Neural progenitor cell (in vitro differentiated cells): ENCODE measurements at regions not wholly inside any gene's neighbourhood (a gene's known extent, or its start where the extent isn't known, plus 50 kb on each side); places are given as distances from the start of the nearest gene placed in this dataset.
"Not testable (repeated sequence)": the region's sequence is repeated elsewhere in the genome, so short reads cannot be mapped to it uniquely, and the experiment has no call there.

Source experiments
- DNase-seq: peaks from one replicate; pipeline ENCODE4 v3.0.0-alpha.2; 2016; ENCODE audit warnings: low spot score
- H2AFZ ChIP-seq: fragments of 200-600 bp; sonication (generic); replicated peaks from 2 replicates; pipeline ENCODE4 v1.6.1; 2016; ENCODE audit warnings: antibody characterized with exemption
- H3F3A ChIP-seq: fragments of 200-600 bp; sonication (generic); 2 replicates; pipeline ENCODE4 v1.6.1; 2016; ENCODE audit warnings: antibody characterized with exemption, low read depth
- H3K27ac ChIP-seq: fragments of 200-600 bp; sonication (generic); 2 replicates; pipeline ENCODE4 v1.5.1; 2016; ENCODE audit warnings: mild to moderate bottlenecking
- H3K27me3 ChIP-seq: fragments of 200-600 bp; sonication (generic); 2 replicates; pipeline ENCODE4 v1.6.1; 2016; ENCODE audit warnings: mild to moderate bottlenecking, moderate library complexity
- H3K36me3 ChIP-seq: fragments of 200-600 bp; sonication (generic); 2 replicates; pipeline ENCODE4 v1.5.1; 2016
- H3K4me1 ChIP-seq: fragments of 200-600 bp; sonication (generic); 2 replicates; pipeline ENCODE4 v1.6.1; 2016; ENCODE audit warnings: mixed run types
- H3K4me2 ChIP-seq: fragments of 200-600 bp; sonication (generic); 2 replicates; pipeline ENCODE4 v1.6.1; 2016
- H3K4me3 ChIP-seq: fragments of 200-600 bp; sonication (generic); 2 replicates; pipeline ENCODE4 v1.5.1; 2016
- H3K79me2 ChIP-seq: fragments of 200-600 bp; sonication (generic); 2 replicates; pipeline ENCODE4 v1.6.1; 2016; ENCODE audit warnings: low read depth
- H3K9ac ChIP-seq: fragments of 200-600 bp; sonication (generic); 2 replicates; pipeline ENCODE4 v1.6.1; 2016
- H3K9me3 ChIP-seq: fragments of 200-600 bp; sonication (generic); 2 replicates; pipeline ENCODE4 v1.5.1; 2016; ENCODE audit warnings: low read depth
- H4K20me1 ChIP-seq: fragments of 200-600 bp; sonication (generic); 2 replicates; pipeline ENCODE4 v1.6.1; 2016; ENCODE audit warnings: low read depth
- H3K27ac Mint-ChIP-seq: 3 replicates; pipeline ENCODE4 v1.8.0; 2021; ENCODE audit warnings: mixed read lengths
- H3K27me3 Mint-ChIP-seq: 2 replicates; pipeline ENCODE4 v1.8.0; 2022; ENCODE audit warnings: low read depth, mild to moderate bottlenecking, inconsistent platforms, moderate library complexity, mixed read lengths; ENCODE audit not compliant: insufficient read depth
- H3K36me3 Mint-ChIP-seq: 3 replicates; pipeline ENCODE4 v1.8.0; 2021; ENCODE audit warnings: mixed read lengths
- H3K4me1 Mint-ChIP-seq: 3 replicates; pipeline ENCODE4 v1.8.0; 2021; ENCODE audit warnings: mixed read lengths
- H3K4me3 Mint-ChIP-seq: 3 replicates; pipeline ENCODE4 v1.8.0; 2021; ENCODE audit warnings: mild to moderate bottlenecking, moderate library complexity, mixed read lengths
- H3K9me3 Mint-ChIP-seq: 3 replicates; pipeline ENCODE4 v1.8.0; 2020; ENCODE audit warnings: mixed read lengths
- EZH2 ChIP-seq: fragments of 200-600 bp; sonication (generic); IDR thresholded peaks from 2 replicates; pipeline ENCODE4 v1.6.1; 2017; ENCODE audit warnings: antibody characterized with exemption, mild to moderate bottlenecking, moderate library complexity
- EZH2phosphoT487 ChIP-seq: fragments of 200-600 bp; sonication (generic); IDR thresholded peaks from 2 replicates; pipeline ENCODE4 v1.6.1; 2017; ENCODE audit warnings: antibody characterized with exemption
- TF ChIP-seq, protein P1 (sequence below): fragments of 200-600 bp; sonication (generic); IDR thresholded peaks from 2 replicates; pipeline ENCODE4 v1.5.1; 2017; ENCODE audit warnings: antibody characterized with exemption, mild to moderate bottlenecking

DNA sequence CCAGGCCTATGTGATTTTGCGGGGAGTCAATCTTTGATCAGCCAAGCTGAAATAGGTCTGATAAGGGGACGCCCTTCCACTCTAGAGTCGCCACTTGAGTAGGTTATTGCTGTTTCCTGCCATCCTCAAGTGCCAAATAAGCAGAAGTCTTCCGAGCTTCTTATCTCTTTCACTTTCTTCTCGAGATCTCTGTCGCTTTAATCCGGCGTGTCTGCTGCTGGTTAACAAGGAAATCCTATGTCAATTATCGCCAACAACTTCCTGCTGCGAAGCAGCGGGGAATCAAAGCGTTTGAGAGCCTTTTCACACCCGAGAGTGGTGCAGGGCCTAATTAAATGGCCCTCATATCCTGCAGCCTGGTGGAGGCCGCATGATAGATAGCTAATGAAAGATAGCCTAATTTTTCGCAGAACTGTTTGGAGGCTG lies 215.9 kb downstream of the RAB11FIP2 start:
- Mint-ChIP-seq H3K4me1 (peaks cover 19% of the 10 kb centered on the region), H3K36me3 (no peaks in the 10 kb centered on the region), H3K4me3 (peak overlapping the region; percentile 40), H3K27ac (no peak overlapping the region), H3K27me3 (no peaks in the 10 kb centered on the region), H3K9me3 (no peaks in the 10 kb centered on the region)
- Histone ChIP-seq H3K27ac (no peak overlapping the region), H4K20me1 (no peaks in the 10 kb centered on the region), H3K4me2 (peak overlapping the region; percentile 56), H3K9me3 (no peaks in the 10 kb centered on the region), H3F3A (peaks cover 14% of the 10 kb centered on the region), H3K27me3 (peaks cover 15% of the 10 kb centered on the region), H3K4me3 (no peak overlapping the region), H3K4me1 (peaks cover 22% of the 10 kb centered on the region), H3K9ac (no peak overlapping the region), H2AFZ (no peak overlapping the region), H3K79me2 (no peaks in the 10 kb centered on the region), H3K36me3 (no peaks in the 10 kb centered on the region)
- DNase-seq, result peak; percentile 91
- no peak for TF ChIP-seq EZH2
- TF ChIP-seq EZH2phosphoT487, result peak; percentile 84
- TF ChIP-seq, protein P1, sequence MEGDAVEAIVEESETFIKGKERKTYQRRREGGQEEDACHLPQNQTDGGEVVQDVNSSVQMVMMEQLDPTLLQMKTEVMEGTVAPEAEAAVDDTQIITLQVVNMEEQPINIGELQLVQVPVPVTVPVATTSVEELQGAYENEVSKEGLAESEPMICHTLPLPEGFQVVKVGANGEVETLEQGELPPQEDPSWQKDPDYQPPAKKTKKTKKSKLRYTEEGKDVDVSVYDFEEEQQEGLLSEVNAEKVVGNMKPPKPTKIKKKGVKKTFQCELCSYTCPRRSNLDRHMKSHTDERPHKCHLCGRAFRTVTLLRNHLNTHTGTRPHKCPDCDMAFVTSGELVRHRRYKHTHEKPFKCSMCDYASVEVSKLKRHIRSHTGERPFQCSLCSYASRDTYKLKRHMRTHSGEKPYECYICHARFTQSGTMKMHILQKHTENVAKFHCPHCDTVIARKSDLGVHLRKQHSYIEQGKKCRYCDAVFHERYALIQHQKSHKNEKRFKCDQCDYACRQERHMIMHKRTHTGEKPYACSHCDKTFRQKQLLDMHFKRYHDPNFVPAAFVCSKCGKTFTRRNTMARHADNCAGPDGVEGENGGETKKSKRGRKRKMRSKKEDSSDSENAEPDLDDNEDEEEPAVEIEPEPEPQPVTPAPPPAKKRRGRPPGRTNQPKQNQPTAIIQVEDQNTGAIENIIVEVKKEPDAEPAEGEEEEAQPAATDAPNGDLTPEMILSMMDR, result no peak

DNA sequence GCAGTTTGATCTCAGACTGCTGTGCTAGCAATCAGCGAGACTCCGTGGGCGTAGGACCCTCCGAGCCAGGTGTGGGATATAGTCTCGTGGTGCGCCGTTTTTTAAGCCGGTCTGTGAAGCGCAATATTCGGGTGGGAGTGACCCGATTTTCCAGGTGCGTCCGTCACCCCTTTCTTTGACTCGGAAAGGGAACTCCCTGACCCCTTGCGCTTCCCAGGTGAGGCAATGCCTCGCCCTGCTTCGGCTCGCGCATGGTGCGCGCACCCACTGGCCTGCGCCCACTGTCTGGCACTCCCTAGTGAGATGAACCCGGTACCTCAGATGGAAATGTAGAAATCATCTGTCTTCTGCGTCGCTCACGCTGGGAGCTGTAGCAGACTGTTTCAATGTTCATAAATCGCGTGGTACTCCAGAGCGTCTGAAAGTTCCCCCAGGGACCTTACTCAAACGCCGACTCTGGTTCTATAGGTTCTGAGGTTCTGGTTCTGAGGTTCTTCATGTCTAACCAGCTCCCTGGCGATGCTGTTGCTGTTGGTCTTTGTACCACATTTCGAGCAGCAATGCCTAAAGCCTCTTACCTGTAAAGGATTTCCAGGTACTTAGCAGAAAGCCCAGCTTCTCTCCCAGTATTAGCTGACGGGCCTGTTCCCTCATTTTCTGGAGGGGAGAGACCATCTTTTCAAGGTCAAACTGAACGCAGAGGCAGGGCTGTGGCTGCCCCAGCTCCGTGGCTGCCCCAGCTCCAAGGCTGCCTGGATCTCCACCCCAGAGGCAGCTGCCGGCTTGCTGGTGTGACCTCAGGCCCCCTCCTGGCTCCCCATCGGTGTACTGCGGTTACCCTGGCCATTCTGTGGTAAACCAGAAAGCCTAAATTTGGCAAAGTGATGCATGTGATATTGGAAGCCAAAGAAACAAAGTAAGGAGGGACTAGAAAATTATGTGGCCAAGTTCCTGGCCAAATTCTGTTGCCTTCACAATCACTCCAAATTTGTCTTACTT lies 207.9 kb downstream of the RAB11FIP2 start:
- not testable (repeated sequence) for H3K27ac ChIP-seq, H3K36me3 ChIP-seq, H3K27ac Mint-ChIP-seq, H3K9me3 Mint-ChIP-seq, H3K36me3 Mint-ChIP-seq, H2AFZ ChIP-seq, H3K9ac ChIP-seq, DNase-seq, H3K4me3 Mint-ChIP-seq, H3K79me2 ChIP-seq, H3K4me1 ChIP-seq, H3K27me3 Mint-ChIP-seq, H3K4me1 Mint-ChIP-seq, H4K20me1 ChIP-seq, H3K9me3 ChIP-seq, H3F3A ChIP-seq
- Histone ChIP-seq H3K27me3 (peaks cover 14% of the 10 kb centered on the region), H3K4me3 (peak overlapping the region; percentile 39), H3K4me2 (peak overlapping the region; percentile 76)

DNA sequence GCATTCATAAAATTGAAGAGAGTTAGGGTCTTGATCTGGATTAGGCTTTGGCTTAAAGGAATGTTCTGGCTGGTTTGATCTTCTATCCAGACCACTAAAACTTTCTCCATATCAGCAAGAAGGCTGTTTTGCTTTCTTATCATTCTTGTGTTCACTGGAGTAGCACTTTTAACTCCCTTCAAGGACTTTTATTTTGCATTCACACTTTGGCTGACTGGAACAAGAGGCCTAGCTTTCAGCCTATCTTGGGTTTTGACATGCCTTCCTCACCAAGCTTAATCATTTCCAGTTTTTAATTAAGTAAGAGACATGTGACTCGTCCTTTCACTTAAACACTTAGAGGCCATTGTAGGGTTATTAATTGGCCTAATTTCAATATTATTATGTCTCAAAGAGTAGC lies 190.3 kb downstream of the RAB11FIP2 start:
- not testable (repeated sequence) for H3K9ac ChIP-seq, H3K4me2 ChIP-seq, H3K4me1 Mint-ChIP-seq, H3K27ac ChIP-seq, H4K20me1 ChIP-seq, H2AFZ ChIP-seq, H3K4me1 ChIP-seq, H3K36me3 Mint-ChIP-seq, H3K9me3 ChIP-seq, H3K27me3 ChIP-seq, H3K4me3 ChIP-seq, H3K36me3 ChIP-seq, DNase-seq, H3K4me3 Mint-ChIP-seq, H3F3A ChIP-seq, H3K27ac Mint-ChIP-seq, H3K79me2 ChIP-seq
- Mint-ChIP-seq H3K27me3 (peaks cover 10% of the 10 kb centered on the region), H3K9me3 (peaks cover 12% of the 10 kb centered on the region)

DNA sequence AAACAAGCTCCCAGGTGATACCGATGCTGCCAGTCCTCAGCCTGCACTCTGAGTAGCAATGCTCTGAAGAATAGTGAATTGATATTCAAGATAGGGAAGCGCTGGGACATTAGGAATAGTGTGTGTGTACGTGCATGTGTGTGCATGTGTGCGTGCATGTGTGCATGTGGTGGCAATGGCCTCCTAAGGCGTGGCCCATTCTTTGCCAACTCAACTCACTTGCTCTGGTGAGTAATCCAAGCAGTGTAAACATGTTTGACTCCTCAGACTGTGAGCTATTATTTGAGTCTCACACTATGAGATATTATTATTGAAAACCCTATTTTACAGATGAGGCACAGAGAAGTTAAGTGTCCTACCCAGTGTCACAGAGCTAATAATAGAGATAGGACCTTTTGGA lies 186.6 kb downstream of the RAB11FIP2 start:
- Histone ChIP-seq H3K4me3 (no peak overlapping the region), H3F3A (no peaks in the 10 kb centered on the region), H3K9me3 (peaks cover 5% of the 10 kb centered on the region), H3K27me3 (no peaks in the 10 kb centered on the region), H3K4me2 (no peak overlapping the region), H3K79me2 (no peaks in the 10 kb centered on the region), H4K20me1 (no peaks in the 10 kb centered on the region), H3K4me1 (no peaks in the 10 kb centered on the region), H3K9ac (no peak overlapping the region), H3K36me3 (no peaks in the 10 kb centered on the region), H2AFZ (no peak overlapping the region), H3K27ac (no peak overlapping the region)
- DNase-seq, result no peak
- Mint-ChIP-seq H3K27me3 (peaks cover 5% of the 10 kb centered on the region), H3K27ac (no peak overlapping the region), H3K36me3 (no peaks in the 10 kb centered on the region), H3K4me3 (no peak overlapping the region), H3K9me3 (peaks cover 12% of the 10 kb centered on the region), H3K4me1 (no peaks in the 10 kb centered on the region)
- no peak for TF ChIP-seq EZH2phosphoT487
- TF ChIP-seq EZH2, result no peak
- TF ChIP-seq, protein P1, result no peak
